NB4 (cell line): ENCODE measurements at regions not wholly inside any gene's neighbourhood (a gene's known extent, or its start where the extent isn't known, plus 50 kb on each side); places are given as distances from the start of the nearest gene placed in this dataset.

ENCODE experiments used
- CTCF ChIP-seq: IDR thresholded peaks from one replicate; pipeline ENCODE4 v1.5.1; 2012; ENCODE audit warnings: low read depth, low read length
- MAX ChIP-seq: IDR thresholded peaks from 2 replicates; pipeline ENCODE4 v1.6.1; 2011; ENCODE audit warnings: low read depth, low read length
- MYC ChIP-seq: IDR thresholded peaks from 2 replicates; pipeline ENCODE4 v1.6.1; 2011; ENCODE audit warnings: low read depth, low read length
- POLR2A ChIP-seq: IDR thresholded peaks from 2 replicates; pipeline ENCODE4 v1.6.1; 2011; ENCODE audit warnings: mild to moderate bottlenecking; ENCODE audit not compliant: insufficient read length; ENCODE audit errors: extremely low read depth

DNA sequence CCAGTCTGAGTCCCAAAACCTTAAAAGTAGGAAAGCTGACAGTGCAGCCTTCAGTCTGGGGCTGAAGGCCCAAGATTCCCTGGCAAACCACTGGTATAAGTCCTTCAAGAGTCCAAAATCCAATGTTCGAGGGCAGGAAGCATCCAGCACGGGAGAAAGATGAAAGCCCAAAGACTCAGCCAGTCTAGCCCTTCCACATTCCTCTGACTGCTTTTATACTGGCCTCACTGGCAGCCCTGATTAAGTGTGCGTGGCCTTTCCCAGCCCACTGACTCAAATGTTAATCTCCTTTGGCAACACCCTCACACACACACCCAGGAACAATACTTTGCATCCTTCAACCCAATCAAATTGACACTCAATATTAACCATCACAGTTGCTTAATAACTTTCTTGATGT is 372.1 kb upstream of the CCDC196 start:
- no peak for TF ChIP-seq CTCF
- no peak for TF ChIP-seq POLR2A
- TF ChIP-seq MAX: no peak
- TF ChIP-seq MYC: no peak
